ENCODE measurements at regions not wholly inside any gene's neighbourhood (a gene's known extent, or its start where the extent isn't known, plus 50 kb on each side); places are given as distances from the start of the nearest gene placed in this dataset.

DNA sequence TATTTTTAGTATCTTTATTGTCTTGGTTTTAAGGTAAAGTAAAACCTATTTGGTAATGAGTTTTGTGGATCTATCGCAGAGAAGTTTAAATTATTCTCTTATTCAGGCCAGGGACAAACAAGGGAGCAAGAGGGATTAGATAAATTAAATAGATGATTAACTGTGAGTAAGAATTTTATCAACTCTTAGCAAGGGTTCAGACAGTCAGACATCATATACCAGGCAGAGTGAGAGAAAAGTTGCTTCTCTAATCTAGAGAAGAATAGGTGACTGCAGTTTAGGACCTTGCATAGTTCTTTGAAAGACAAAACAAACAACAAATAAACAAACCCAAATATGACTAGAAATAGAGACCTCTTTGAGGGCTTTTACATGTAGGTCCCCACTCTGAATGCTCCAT lies 840.2 kb upstream of the GOT2 start:
- no peak for TF ChIP-seq EZH2 (IDR thresholded peaks at IDR 0.05; ENCODE audit: low read length, unreplicated experiment)
- TF ChIP-seq, protein P1, sequence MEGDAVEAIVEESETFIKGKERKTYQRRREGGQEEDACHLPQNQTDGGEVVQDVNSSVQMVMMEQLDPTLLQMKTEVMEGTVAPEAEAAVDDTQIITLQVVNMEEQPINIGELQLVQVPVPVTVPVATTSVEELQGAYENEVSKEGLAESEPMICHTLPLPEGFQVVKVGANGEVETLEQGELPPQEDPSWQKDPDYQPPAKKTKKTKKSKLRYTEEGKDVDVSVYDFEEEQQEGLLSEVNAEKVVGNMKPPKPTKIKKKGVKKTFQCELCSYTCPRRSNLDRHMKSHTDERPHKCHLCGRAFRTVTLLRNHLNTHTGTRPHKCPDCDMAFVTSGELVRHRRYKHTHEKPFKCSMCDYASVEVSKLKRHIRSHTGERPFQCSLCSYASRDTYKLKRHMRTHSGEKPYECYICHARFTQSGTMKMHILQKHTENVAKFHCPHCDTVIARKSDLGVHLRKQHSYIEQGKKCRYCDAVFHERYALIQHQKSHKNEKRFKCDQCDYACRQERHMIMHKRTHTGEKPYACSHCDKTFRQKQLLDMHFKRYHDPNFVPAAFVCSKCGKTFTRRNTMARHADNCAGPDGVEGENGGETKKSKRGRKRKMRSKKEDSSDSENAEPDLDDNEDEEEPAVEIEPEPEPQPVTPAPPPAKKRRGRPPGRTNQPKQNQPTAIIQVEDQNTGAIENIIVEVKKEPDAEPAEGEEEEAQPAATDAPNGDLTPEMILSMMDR (conservative IDR thresholded peaks at IDR 0.05; ENCODE audit: low read depth, low read length), result no peak
- no peak for TF ChIP-seq EZH2phosphoT487 (IDR thresholded peaks at IDR 0.05; ENCODE audit: borderline replicate concordance, low read length)

Measured in PC-3 (cell line).